ENCODE measurements at regions not wholly inside any gene's neighbourhood (a gene's known extent, or its start where the extent isn't known, plus 50 kb on each side); places are given as distances from the start of the nearest gene placed in this dataset.

- TF ChIP-seq CTCF (IDR thresholded peaks at IDR 0.05; ENCODE audit: insufficient read depth, low read depth, low read length) (no peak), EZH2 (IDR thresholded peaks at IDR 0.05; ENCODE audit: insufficient read depth, low read length) (no peak)
Observed at GRCh38 chr7:42739638-42740037, 172.2 kb downstream of the C7orf25 start.

Data from astrocyte (in vitro differentiated cells and primary cell).